ENCODE measurements at regions not wholly inside any gene's neighbourhood (a gene's known extent, or its start where the extent isn't known, plus 50 kb on each side); places are given as distances from the start of the nearest gene placed in this dataset.

DNA sequence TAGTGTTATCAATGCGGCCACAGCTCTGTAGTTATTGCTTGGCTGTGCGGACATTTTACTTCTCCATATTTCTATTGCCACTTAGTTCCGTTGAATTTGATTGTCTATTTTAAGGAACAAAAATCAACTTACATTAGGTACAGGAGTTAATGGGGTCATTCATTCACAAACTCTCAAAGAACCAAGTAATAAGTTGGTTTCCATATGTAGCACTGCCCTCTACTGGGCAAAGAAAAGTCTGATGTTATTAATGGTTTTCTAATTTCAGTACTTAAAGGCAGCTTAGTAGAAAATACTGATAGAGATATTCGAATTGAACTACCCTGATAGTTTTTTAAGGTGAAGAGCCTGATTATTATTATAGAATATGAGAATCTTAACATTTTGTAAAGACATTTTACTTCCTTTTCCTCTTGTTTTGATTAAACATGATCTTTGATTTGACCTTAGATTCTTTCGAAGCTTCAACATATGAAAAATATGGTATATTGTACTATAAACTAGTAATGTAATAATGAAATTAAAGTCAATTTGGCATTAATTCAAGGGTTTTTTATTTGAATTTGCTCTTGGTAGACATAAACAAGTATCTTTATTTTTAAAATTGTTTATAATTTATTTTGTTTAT, 119.5 kb upstream of the CTNND2 start:
- Histone ChIP-seq H3K9ac (ENCODE audit: insufficient read length, low read depth) (no peak overlapping the region), H3K9me3 (ENCODE audit: insufficient read depth, low read length) (peaks cover 17% of the 10 kb centered on the region; the same call in 1 of the 2 replicates), H3K27me3 (ENCODE audit: insufficient read depth, insufficient read length) (no peaks in the 10 kb centered on the region), H3K4me3 (ENCODE audit: insufficient read length, low read depth) (no peak overlapping the region), H3K4me1 (ENCODE audit: insufficient read depth, insufficient read length) (no peaks in the 10 kb centered on the region), H3K36me3 (ENCODE audit: insufficient read depth, insufficient read length, low read length) (no peaks in the 10 kb centered on the region)
- DNase-seq (ENCODE audit: low read depth, low spot score) = peak; percentile 30
- TF ChIP-seq SUZ12 (IDR thresholded peaks at IDR 0.05; ENCODE audit: extremely low read depth, insufficient read depth, insufficient read length) (no peak), YY1 (IDR thresholded peaks at IDR 0.05; ENCODE audit: insufficient read depth, insufficient read length) (no peak), ZNF274 (IDR thresholded peaks at IDR 0.05; ENCODE audit: low read depth, low read length) (no peak)

DNA sequence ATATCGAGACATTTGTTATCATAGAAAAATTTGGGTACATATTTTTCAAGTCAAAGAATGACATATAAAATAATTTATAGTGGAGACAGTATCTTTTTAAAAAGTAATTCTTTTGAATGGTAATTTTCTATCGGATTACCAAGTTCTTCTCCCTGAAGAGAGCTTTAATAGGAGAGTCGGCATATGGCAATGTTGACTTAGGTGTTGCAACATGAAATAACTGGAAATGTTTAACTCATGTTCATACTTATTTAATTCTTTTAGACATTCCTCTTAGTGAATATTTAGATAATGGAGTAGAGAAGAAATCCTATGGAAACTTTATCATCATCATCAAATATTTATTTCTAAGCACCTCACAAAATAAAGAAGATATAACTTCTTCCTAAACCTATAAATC, 118.2 kb upstream of the CTNND2 start:
- Histone ChIP-seq H3K36me3 (ENCODE audit: insufficient read depth, insufficient read length, low read length) (no peaks in the 10 kb centered on the region), H3K4me3 (ENCODE audit: insufficient read length, low read depth) (no peak overlapping the region), H3K9ac (ENCODE audit: insufficient read length, low read depth) (no peak overlapping the region), H3K4me1 (ENCODE audit: insufficient read depth, insufficient read length) (no peaks in the 10 kb centered on the region), H3K27me3 (ENCODE audit: insufficient read depth, insufficient read length) (no peaks in the 10 kb centered on the region), H3K9me3 (ENCODE audit: insufficient read depth, low read length) (peaks cover 4% of the 10 kb centered on the region; the same call in 1 of the 2 replicates)
- TF ChIP-seq SUZ12 (IDR thresholded peaks at IDR 0.05; ENCODE audit: extremely low read depth, insufficient read depth, insufficient read length) (no peak), YY1 (IDR thresholded peaks at IDR 0.05; ENCODE audit: insufficient read depth, insufficient read length) (no peak), ZNF274 (IDR thresholded peaks at IDR 0.05; ENCODE audit: low read depth, low read length) (no peak)
- DNase-seq (ENCODE audit: low read depth, low spot score) = no peak

DNA sequence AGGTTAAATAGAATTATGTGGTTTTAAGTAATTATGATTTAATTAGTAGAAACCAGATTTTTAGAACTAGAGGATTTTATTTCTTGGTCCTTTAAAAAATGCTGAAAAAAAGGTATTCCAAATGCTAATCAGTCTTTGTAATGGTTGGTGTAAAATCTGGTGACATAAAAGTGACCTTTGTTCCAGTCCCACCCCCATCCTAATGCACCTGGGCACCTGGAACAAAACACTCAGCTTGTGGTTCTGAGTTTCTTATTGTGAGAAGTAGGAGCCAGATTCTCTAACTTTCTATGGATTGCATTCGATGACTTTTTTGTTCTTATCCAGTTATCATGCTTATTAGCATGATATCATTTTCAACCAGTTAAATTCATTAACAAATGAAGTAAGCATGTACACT, 115.1 kb upstream of the CTNND2 start:
- no peak for TF ChIP-seq ZNF274 (IDR thresholded peaks at IDR 0.05; ENCODE audit: low read depth, low read length)
- no peak for TF ChIP-seq SUZ12 (IDR thresholded peaks at IDR 0.05; ENCODE audit: extremely low read depth, insufficient read depth, insufficient read length)
- TF ChIP-seq YY1 (IDR thresholded peaks at IDR 0.05; ENCODE audit: insufficient read depth, insufficient read length) = no peak
- no peak for DNase-seq (ENCODE audit: low read depth, low spot score)
- H3K9ac ChIP-seq (ENCODE audit: insufficient read length, low read depth) = no peak overlapping the region
- H3K36me3 ChIP-seq (ENCODE audit: insufficient read depth, insufficient read length, low read length) = no peaks in the 10 kb centered on the region
- H3K4me1 ChIP-seq (ENCODE audit: insufficient read depth, insufficient read length) = no peaks in the 10 kb centered on the region
- H3K4me3 ChIP-seq (ENCODE audit: insufficient read length, low read depth) = no peak overlapping the region
- no peaks in the 10 kb centered on the region for H3K27me3 ChIP-seq (ENCODE audit: insufficient read depth, insufficient read length)
- no peaks in the 10 kb centered on the region for H3K9me3 ChIP-seq (ENCODE audit: insufficient read depth, low read length)

DNA sequence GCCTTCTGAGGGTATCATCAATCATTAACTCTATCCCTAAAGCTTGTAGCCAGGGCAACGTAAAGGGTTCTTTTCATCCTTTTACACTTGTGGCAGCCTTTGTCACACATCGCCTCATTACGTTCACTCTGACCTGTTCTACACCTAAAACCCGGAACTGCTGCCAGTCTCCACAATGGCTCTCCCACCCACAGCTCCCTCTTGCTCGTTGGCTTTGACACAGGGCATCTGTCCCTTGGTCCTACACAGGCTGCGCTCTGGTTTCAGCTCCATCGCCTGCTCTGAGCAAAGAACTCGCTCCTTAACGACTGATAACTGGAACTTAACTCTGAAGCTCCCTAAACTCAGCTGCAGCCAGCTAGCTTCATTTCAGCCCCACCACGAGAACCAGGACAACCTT, 112.8 kb upstream of the CTNND2 start:
- TF ChIP-seq ZNF274 (IDR thresholded peaks at IDR 0.05; ENCODE audit: low read depth, low read length) = no peak
- TF ChIP-seq YY1 (IDR thresholded peaks at IDR 0.05; ENCODE audit: insufficient read depth, insufficient read length) = no peak
- no peak for TF ChIP-seq SUZ12 (IDR thresholded peaks at IDR 0.05; ENCODE audit: extremely low read depth, insufficient read depth, insufficient read length)
- H3K4me3 ChIP-seq (ENCODE audit: insufficient read length, low read depth) = no peak overlapping the region
- no peaks in the 10 kb centered on the region for H3K27me3 ChIP-seq (ENCODE audit: insufficient read depth, insufficient read length)
- no peaks in the 10 kb centered on the region for H3K36me3 ChIP-seq (ENCODE audit: insufficient read depth, insufficient read length, low read length)
- no peak overlapping the region for H3K9ac ChIP-seq (ENCODE audit: insufficient read length, low read depth)
- no peak for DNase-seq (ENCODE audit: low read depth, low spot score)
- no peaks in the 10 kb centered on the region for H3K9me3 ChIP-seq (ENCODE audit: insufficient read depth, low read length)
- H3K4me1 ChIP-seq (ENCODE audit: insufficient read depth, insufficient read length) = no peaks in the 10 kb centered on the region

DNA sequence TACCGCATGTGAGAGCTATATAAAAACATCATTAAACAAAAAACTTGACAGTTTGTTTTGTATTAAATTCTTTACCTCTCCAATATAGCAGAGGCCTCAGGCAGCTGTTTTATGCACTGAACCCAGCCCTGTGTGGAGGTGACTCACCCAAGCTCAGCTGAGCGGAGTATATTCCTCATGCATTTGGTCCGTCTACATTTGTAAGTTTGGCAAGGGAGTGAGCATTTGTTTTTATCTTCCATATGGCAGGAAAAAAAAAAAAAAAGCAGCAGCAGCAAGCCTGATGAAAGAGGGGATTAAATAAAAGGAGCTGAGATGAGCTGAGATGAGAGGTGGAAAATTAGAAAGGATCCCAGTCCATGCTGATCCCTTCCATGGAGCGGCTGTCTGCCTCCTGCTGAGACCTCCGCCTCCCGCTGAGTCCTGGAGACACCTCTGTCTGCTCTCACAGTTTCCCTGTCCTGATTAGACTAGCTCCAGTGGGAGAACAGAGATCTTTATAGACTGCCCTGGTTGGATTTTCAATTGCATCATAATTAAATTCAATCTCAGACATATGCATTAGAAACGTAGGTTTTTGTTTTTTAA, 112.0 kb upstream of the CTNND2 start:
- Histone ChIP-seq H3K4me1 (ENCODE audit: insufficient read depth, insufficient read length) (no peaks in the 10 kb centered on the region), H3K4me3 (ENCODE audit: insufficient read length, low read depth) (no peak overlapping the region), H3K36me3 (ENCODE audit: insufficient read depth, insufficient read length, low read length) (no peaks in the 10 kb centered on the region), H3K9me3 (ENCODE audit: insufficient read depth, low read length) (no peaks in the 10 kb centered on the region), H3K27me3 (ENCODE audit: insufficient read depth, insufficient read length) (no peaks in the 10 kb centered on the region), H3K9ac (ENCODE audit: insufficient read length, low read depth) (no peak overlapping the region)
- no peak for TF ChIP-seq SUZ12 (IDR thresholded peaks at IDR 0.05; ENCODE audit: extremely low read depth, insufficient read depth, insufficient read length)
- TF ChIP-seq YY1 (IDR thresholded peaks at IDR 0.05; ENCODE audit: insufficient read depth, insufficient read length) = no peak
- no peak for TF ChIP-seq ZNF274 (IDR thresholded peaks at IDR 0.05; ENCODE audit: low read depth, low read length)
- no peak for DNase-seq (ENCODE audit: low read depth, low spot score)

DNA sequence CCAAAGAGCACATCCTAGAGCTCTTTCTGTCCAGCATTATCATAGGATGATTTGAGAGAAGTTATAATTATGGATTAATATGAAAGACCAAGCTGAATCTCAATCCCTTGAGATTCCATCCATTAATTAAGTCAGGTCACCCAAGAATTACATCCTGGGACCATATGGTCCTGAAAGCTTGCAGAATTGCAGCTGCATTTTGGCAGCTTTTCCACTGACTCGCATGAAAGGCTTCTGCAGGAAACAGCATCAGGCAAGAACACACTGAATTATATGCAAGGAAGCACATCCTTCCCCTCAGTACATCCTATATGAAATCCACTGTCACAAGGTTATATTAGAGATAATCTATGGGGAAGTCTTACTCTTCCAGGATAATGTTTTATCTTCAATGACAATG, 109.1 kb upstream of the CTNND2 start:
- Histone ChIP-seq H3K9me3 (ENCODE audit: insufficient read depth, low read length) (peaks cover 6% of the 10 kb centered on the region; the same call in 1 of the 2 replicates), H3K4me1 (ENCODE audit: insufficient read depth, insufficient read length) (no peaks in the 10 kb centered on the region), H3K27me3 (ENCODE audit: insufficient read depth, insufficient read length) (no peaks in the 10 kb centered on the region), H3K4me3 (ENCODE audit: insufficient read length, low read depth) (no peak overlapping the region), H3K9ac (ENCODE audit: insufficient read length, low read depth) (no peak overlapping the region), H3K36me3 (ENCODE audit: insufficient read depth, insufficient read length, low read length) (no peaks in the 10 kb centered on the region)
- DNase-seq (ENCODE audit: low read depth, low spot score) = no peak
- no peak for TF ChIP-seq SUZ12 (IDR thresholded peaks at IDR 0.05; ENCODE audit: extremely low read depth, insufficient read depth, insufficient read length)
- TF ChIP-seq YY1 (IDR thresholded peaks at IDR 0.05; ENCODE audit: insufficient read depth, insufficient read length) = no peak

DNA sequence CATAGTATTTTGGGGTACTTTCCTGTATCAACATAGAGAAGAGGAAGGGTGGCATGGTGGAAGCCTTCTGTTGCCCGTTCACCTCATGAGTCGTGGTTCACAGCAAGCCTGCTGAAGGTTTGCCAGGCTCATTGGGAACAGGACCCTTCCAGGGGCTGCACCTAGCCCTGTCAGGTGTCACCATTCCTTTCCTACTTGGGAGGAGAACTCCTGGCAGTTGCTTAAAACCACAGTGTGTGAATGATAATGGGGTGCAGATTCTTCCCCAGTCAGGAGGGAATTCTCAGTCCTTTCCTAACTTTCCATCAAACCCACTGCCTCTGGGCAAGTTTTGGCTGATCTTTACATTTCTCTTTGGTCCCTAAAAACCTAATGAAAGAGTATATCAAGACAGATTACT, 99.4 kb upstream of the CTNND2 start:
- H3K36me3 ChIP-seq (ENCODE audit: insufficient read depth, insufficient read length, low read length) = no peaks in the 10 kb centered on the region
- H3K9me3 ChIP-seq (ENCODE audit: insufficient read depth, low read length) = no peaks in the 10 kb centered on the region; the same call in 1 of the 2 replicates
- DNase-seq (ENCODE audit: low read depth, low spot score) = no peak
- H3K9ac ChIP-seq (ENCODE audit: insufficient read length, low read depth) = no peak overlapping the region
- no peak overlapping the region for H3K4me3 ChIP-seq (ENCODE audit: insufficient read length, low read depth)
- H3K27me3 ChIP-seq (ENCODE audit: insufficient read depth, insufficient read length) = no peaks in the 10 kb centered on the region
- TF ChIP-seq YY1 (IDR thresholded peaks at IDR 0.05; ENCODE audit: insufficient read depth, insufficient read length) = no peak
- TF ChIP-seq ZNF274 (IDR thresholded peaks at IDR 0.05; ENCODE audit: low read depth, low read length) = no peak
- no peak for TF ChIP-seq SUZ12 (IDR thresholded peaks at IDR 0.05; ENCODE audit: extremely low read depth, insufficient read depth, insufficient read length)
- H3K4me1 ChIP-seq (ENCODE audit: insufficient read depth, insufficient read length) = no peaks in the 10 kb centered on the region

All from NT2/D1 (cell line).